Breast epithelium (tissue), 4 donors: ENCODE measurements at regions not wholly inside any gene's neighbourhood (a gene's known extent, or its start where the extent isn't known, plus 50 kb on each side); places are given as distances from the start of the nearest gene placed in this dataset.

ENCODE experiments used
- DNase-seq, 2 donors: peaks; one replicate each; pipeline ENCODE4 v3.0.0-alpha.2; 2019; ENCODE audit warnings: low spot score in 2 of 2
- H3K27ac ChIP-seq, 2 donors: fragments of 200-600 bp; sonication (generic) in 1 of 2; one replicate each; pipeline ENCODE4 v1.5.1; 2016 to 2019; ENCODE audit warnings: mild to moderate bottlenecking in 1 of 2
- H3K27me3 ChIP-seq, 2 donors: fragments of 200-600 bp; sonication (generic) in 1 of 2; one replicate each; pipeline versions ENCODE4 v1.5.1 to v1.6.0; 2017 to 2019; ENCODE audit warnings: control low read depth in 1 of 2, mild to moderate bottlenecking in 1 of 2
- H3K36me3 ChIP-seq: fragments of 200-600 bp; one replicate; pipeline ENCODE4 v1.5.1; 2019
- H3K4me1 ChIP-seq, 2 donors: fragments of 200-600 bp; sonication (generic); one replicate each; pipeline ENCODE4 v1.5.1; 2016 to 2019; ENCODE audit warnings: control low read depth in 1 of 2
- H3K4me3 ChIP-seq, 3 donors: fragments of 200-600 bp; sonication (generic); 1 replicate in 2 of 3; 2 replicates in 1 of 3; pipeline ENCODE4 v1.5.1; 2016 to 2019; ENCODE audit warnings: mild to moderate bottlenecking in 3 of 3, moderate library complexity in 2 of 3
- H3K9me3 ChIP-seq, 2 donors: fragments of 200-600 bp; sonication (generic) in 1 of 2; one replicate each; pipeline ENCODE4 v1.5.1; 2016 to 2019; ENCODE audit warnings: control low read depth in 1 of 2
- CTCF ChIP-seq, 3 donors: fragments of 450-650 bp; IDR thresholded peaks; one replicate each; pipeline ENCODE4 v1.5.1; 2016 to 2017; ENCODE audit warnings: antibody characterized with exemption in 3 of 3, mild to moderate bottlenecking in 3 of 3, moderate library complexity in 3 of 3
- POLR2A ChIP-seq: fragments of 450-650 bp; IDR thresholded peaks from one replicate; pipeline ENCODE4 v1.6.1; 2016; ENCODE audit warnings: antibody characterized with exemption, mild to moderate bottlenecking, moderate library complexity
- POLR2AphosphoS5 ChIP-seq, 3 donors: sonication (generic); formaldehyde crosslinking; IDR thresholded peaks; one replicate each; pipeline ENCODE4 v1.6.1; 2017; ENCODE audit warnings: antibody characterized with exemption in 3 of 3
- intact Hi-C: fragments of 100-400 bp; cut with DNase I; formaldehyde crosslinking; loops from one replicate; pipeline ENCODE4 v1.15.1; 2023; ENCODE audit warnings: low total_unique reads

GRCh38 chr16:16956376-16956775 is 514.4 kb downstream of the XYLT1 start:
- Histone ChIP-seq H3K36me3 (no peaks in the 10 kb centered on the region), H3K27me3 (no peaks in the 10 kb centered on the region), H3K9me3 (no peaks in the 10 kb centered on the region), H3K4me3 (no peak overlapping the region), H3K4me1 (no peaks in the 10 kb centered on the region), H3K27ac (no peak overlapping the region)
- no peak for DNase-seq
- intact Hi-C loops = no loop called here
- TF ChIP-seq POLR2A = no peak

GRCh38 chr16:16960785-16961184 is 510.0 kb downstream of the XYLT1 start:
- no peak for DNase-seq
- Histone ChIP-seq H3K27me3 (no peaks in the 10 kb centered on the region), H3K9me3 (no peaks in the 10 kb centered on the region), H3K4me1 (no peaks in the 10 kb centered on the region), H3K27ac (no peak overlapping the region), H3K36me3 (no peaks in the 10 kb centered on the region), H3K4me3 (no peak overlapping the region)
- intact Hi-C loops = no loop called here
- TF ChIP-seq POLR2A (no peak), POLR2AphosphoS5 (IDR thresholded peaks at IDR 0.05) (no peak), CTCF (IDR thresholded peaks at IDR 0.05) (no peak)

- no peak for TF ChIP-seq POLR2A
- TF ChIP-seq POLR2AphosphoS5 (IDR thresholded peaks at IDR 0.05) = no peak
- TF ChIP-seq CTCF (IDR thresholded peaks at IDR 0.05) = no peak
- Histone ChIP-seq H3K9me3 (peaks cover 0 to 4% of the 10 kb centered on the region in 2 donors), H3K4me3 (no peak overlapping the region), H3K27me3 (no peaks in the 10 kb centered on the region), H3K27ac (no peak overlapping the region), H3K4me1 (no peaks in the 10 kb centered on the region), H3K36me3 (no peaks in the 10 kb centered on the region)
- no peak for DNase-seq
- intact Hi-C loops = no loop called here
Observed at GRCh38 chr16:16966439-16966838, 504.3 kb downstream of the XYLT1 start.

GRCh38 chr16:16971042-16971441 is 499.7 kb downstream of the XYLT1 start:
- intact Hi-C loops = no loop called here
- Histone ChIP-seq H3K4me1 (no peaks in the 10 kb centered on the region), H3K4me3 (no peak overlapping the region), H3K36me3 (no peaks in the 10 kb centered on the region), H3K9me3 (peaks cover 0 to 4% of the 10 kb centered on the region in 2 donors), H3K27me3 (no peaks in the 10 kb centered on the region), H3K27ac (no peak overlapping the region)
- no peak for DNase-seq
- TF ChIP-seq CTCF (IDR thresholded peaks at IDR 0.05) (no peak), POLR2A (no peak), POLR2AphosphoS5 (IDR thresholded peaks at IDR 0.05) (no peak)

GRCh38 chr16:16972831-16973230 is 497.9 kb downstream of the XYLT1 start:
- TF ChIP-seq CTCF (IDR thresholded peaks at IDR 0.05) (no peak), POLR2A (no peak), POLR2AphosphoS5 (IDR thresholded peaks at IDR 0.05) (no peak)
- intact Hi-C loops = no loop called here
- no peaks in the 10 kb centered on the region for H3K27me3 ChIP-seq
- peaks cover 0 to 4% of the 10 kb centered on the region in 2 donors for H3K9me3 ChIP-seq
- no peak overlapping the region for H3K4me3 ChIP-seq
- H3K27ac ChIP-seq = no peak overlapping the region
- no peaks in the 10 kb centered on the region for H3K36me3 ChIP-seq
- H3K4me1 ChIP-seq = no peaks in the 10 kb centered on the region
- no peak for DNase-seq
